IMR-90 (cell line): ENCODE measurements at regions not wholly inside any gene's neighbourhood (a gene's known extent, or its start where the extent isn't known, plus 50 kb on each side); places are given as distances from the start of the nearest gene placed in this dataset.

Source experiments
- ATAC-seq: fragments of 200-7000 bp; cut with Tn5 transposase; 2 replicates; pipeline ENCODE4 v1.9.1; 2020; ENCODE audit warnings: low read depth, mild to moderate bottlenecking, moderate library complexity
- BruUV-seq: library from RNA; stranded (reverse); fragments of 400-500 nt; replicated peaks from 2 replicates; lab custom pipeline; 2021; lab: Mats Ljungman, UMichigan
- CTCF ChIA-PET: fragments of 300-600 bp; formaldehyde crosslinking; extraction: SDS; loops from one replicate; lab custom pipeline; 2021; ENCODE audit warnings: antibody characterized with exemption; lab: Yijun Ruan, JAX
- POLR2A ChIA-PET: fragments of 300-600 bp; sonication (Branson Sonifier 250); formaldehyde crosslinking; loops from one replicate; lab custom pipeline; 2022; ENCODE audit warnings: antibody characterized with exemption; ENCODE audit not compliant: unreplicated experiment; lab: Charles Lee
- DNase-seq: peaks from one replicate; pipeline ENCODE4 v3.0.0; 2013
- H2AFZ ChIP-seq: replicated peaks from 2 replicates; pipeline ENCODE3; 2013; ENCODE audit warnings: low read length, mild to moderate bottlenecking; ENCODE audit not compliant: poor library complexity
- H2AK5ac ChIP-seq: 2 replicates; pipeline ENCODE4 v1.6.1; 2013; ENCODE audit warnings: low read depth, low read length, inconsistent platforms
- H2AK9ac ChIP-seq: replicated peaks from 2 replicates; pipeline ENCODE3; 2013; ENCODE audit warnings: mild to moderate bottlenecking, low read depth, low read length, moderate library complexity; ENCODE audit not compliant: poor library complexity
- H2BK120ac ChIP-seq: 2 replicates; pipeline ENCODE4 v1.6.1; 2013; ENCODE audit warnings: low read depth, low read length, inconsistent platforms
- H2BK15ac ChIP-seq: 3 replicates; pipeline ENCODE4 v1.6.1; 2013; ENCODE audit warnings: low read depth, low read length, inconsistent platforms
- H2BK20ac ChIP-seq: 2 replicates; pipeline ENCODE4 v1.6.1; 2013; ENCODE audit warnings: low read depth, mild to moderate bottlenecking, inconsistent platforms, low read length, moderate library complexity
- H2BK5ac ChIP-seq: 2 replicates; pipeline ENCODE4 v1.6.1; 2013; ENCODE audit warnings: mild to moderate bottlenecking, low read depth, low read length, inconsistent platforms; ENCODE audit not compliant: poor library complexity, severe bottlenecking
- H3K14ac ChIP-seq: replicated peaks from 2 replicates; pipeline ENCODE4 v1.6.1; 2013; ENCODE audit warnings: low read depth, low read length, inconsistent platforms
- H3K18ac ChIP-seq: 2 replicates; pipeline ENCODE4 v1.6.1; 2013; ENCODE audit warnings: low read depth, low read length, control low read depth
- H3K23ac ChIP-seq: 2 replicates; pipeline ENCODE4 v1.6.1; 2013; ENCODE audit warnings: low read depth, low read length, inconsistent platforms
- H3K27ac ChIP-seq: 2 replicates; pipeline ENCODE4 v1.5.1; 2013; ENCODE audit warnings: mild to moderate bottlenecking, control low read depth, low read length; ENCODE audit not compliant: insufficient read depth
- H3K27me3 ChIP-seq: 2 replicates; pipeline ENCODE4 v1.6.1; 2013; ENCODE audit warnings: low read length; ENCODE audit not compliant: control insufficient read depth, insufficient read depth
- H3K36me3 ChIP-seq: 2 replicates; pipeline ENCODE4 v1.6.1; 2013; ENCODE audit warnings: low read length, mixed read lengths; ENCODE audit not compliant: control insufficient read depth, insufficient read depth
- H3K4ac ChIP-seq: 2 replicates; pipeline ENCODE4 v1.6.1; 2013; ENCODE audit warnings: low read depth, low read length, inconsistent platforms
- H3K4me1 ChIP-seq: 2 replicates; pipeline ENCODE4 v1.6.1; 2013; ENCODE audit warnings: low read length, mixed read lengths; ENCODE audit not compliant: control insufficient read depth, insufficient read depth
- H3K4me2 ChIP-seq: 2 replicates; pipeline ENCODE4 v1.6.1; 2013; ENCODE audit warnings: low read depth, mild to moderate bottlenecking, control low read depth, low read length, moderate library complexity
- H3K4me3 ChIP-seq: 2 replicates; pipeline ENCODE4 v1.5.1; 2013; ENCODE audit warnings: low read depth, mild to moderate bottlenecking, control low read depth, low read length, moderate library complexity; ENCODE audit not compliant: insufficient read depth
- H3K56ac ChIP-seq: 2 replicates; pipeline ENCODE4 v1.6.1; 2013; ENCODE audit warnings: low read length, inconsistent platforms; ENCODE audit not compliant: insufficient read depth; ENCODE audit errors: extremely low read depth
- H3K79me1 ChIP-seq, 2 experiments: 2 replicates each; pipeline ENCODE4 v1.6.1; 2013; ENCODE audit warnings: low read length in 2 of 2, inconsistent platforms in 1 of 2, low read depth in 1 of 2
- H3K9ac ChIP-seq: 2 replicates; pipeline ENCODE4 v1.6.1; 2013; ENCODE audit warnings: low read depth, low read length, control low read depth
- H3K9me1 ChIP-seq: 2 replicates; pipeline ENCODE4 v1.6.1; 2013; ENCODE audit warnings: low read length, inconsistent platforms; ENCODE audit not compliant: insufficient read depth
- H3K9me3 ChIP-seq: 2 replicates; pipeline ENCODE4 v1.6.1; 2013; ENCODE audit warnings: low read length; ENCODE audit not compliant: control insufficient read depth, insufficient read depth
- H4K20me1 ChIP-seq: 2 replicates; pipeline ENCODE4 v1.6.1; 2013; ENCODE audit warnings: low read length, inconsistent platforms; ENCODE audit not compliant: insufficient read depth
- H4K5ac ChIP-seq: 2 replicates; pipeline ENCODE4 v1.6.1; 2013; ENCODE audit warnings: mild to moderate bottlenecking, low read depth, low read length, control low read depth
- H4K8ac ChIP-seq, 2 experiments: 2 replicates each; pipeline ENCODE4 v1.6.1; 2013; ENCODE audit warnings: low read depth in 2 of 2, low read length in 2 of 2, control low read depth in 1 of 2, inconsistent platforms in 1 of 2
- H4K91ac ChIP-seq: 2 replicates; pipeline ENCODE4 v1.6.1; 2013; ENCODE audit warnings: low read depth, low read length, inconsistent platforms; ENCODE audit not compliant: insufficient read depth
- CEBPB ChIP-seq: IDR thresholded peaks from 2 replicates; pipeline ENCODE4 v1.6.1; 2012; ENCODE audit warnings: low read depth, low read length, improper control_type of control experiment
- ELK1 ChIP-seq: fragments of 150-350 bp; IDR thresholded peaks from 2 replicates; pipeline ENCODE4 v1.6.1; 2016; ENCODE audit warnings: low read depth, mild to moderate bottlenecking, low read length, moderate library complexity, borderline replicate concordance
- FOS ChIP-seq: fragments of 150-350 bp; IDR thresholded peaks from 2 replicates; pipeline ENCODE4 v1.6.1; 2016; ENCODE audit warnings: low read depth, low read length
- RCOR1 ChIP-seq: IDR thresholded peaks from 2 replicates; pipeline ENCODE4 v1.6.1; 2012; ENCODE audit warnings: mild to moderate bottlenecking, low read length, improper control_type of control experiment; ENCODE audit not compliant: insufficient replicate concordance
- WGBS, 2 experiments: methylation state at CpG; one replicate each; pipeline versions ENCODE4 v1.1.5 to v1.1.7; 2013; ENCODE audit warnings: missing lambda C conversion rate in 2 of 2; ENCODE audit not compliant: insufficient read length in 1 of 2; ENCODE audit errors: extremely low coverage in 2 of 2; 5-methylcytosine and 5-hydroxymethylcytosine counted together
- dilution Hi-C: fragments of 300-500 bp; cut with HindIII; formaldehyde crosslinking; loops from one replicate; pipeline ENCODE4 v1.14.3; 2018; ENCODE audit warnings: low sequenced_read_pairs; ENCODE audit not compliant: unreplicated experiment
- in situ Hi-C: fragments of 300-500 bp; cut with MboI; formaldehyde crosslinking; loops from 3 replicates; pipeline ENCODE4 v1.14.3; 2019; ENCODE audit warnings: low sequenced_read_pairs, inconsistent platforms, mixed read lengths
- intact Hi-C: fragments of 100-400 bp; cut with micrococcal nuclease; formaldehyde crosslinking; loops from 2 replicates; pipeline ENCODE4 v1.10.0; 2022
- TF ChIP-seq, protein P1 (sequence below): fragments of 150-350 bp; IDR thresholded peaks from 2 replicates; pipeline ENCODE4 v1.6.1; 2017; ENCODE audit warnings: mild to moderate bottlenecking, antibody characterized with exemption, low read length, low read depth

- TF ChIP-seq RCOR1 (no peak), ELK1 (no peak), CEBPB (no peak), FOS (no peak)
- TF ChIP-seq, protein P1, sequence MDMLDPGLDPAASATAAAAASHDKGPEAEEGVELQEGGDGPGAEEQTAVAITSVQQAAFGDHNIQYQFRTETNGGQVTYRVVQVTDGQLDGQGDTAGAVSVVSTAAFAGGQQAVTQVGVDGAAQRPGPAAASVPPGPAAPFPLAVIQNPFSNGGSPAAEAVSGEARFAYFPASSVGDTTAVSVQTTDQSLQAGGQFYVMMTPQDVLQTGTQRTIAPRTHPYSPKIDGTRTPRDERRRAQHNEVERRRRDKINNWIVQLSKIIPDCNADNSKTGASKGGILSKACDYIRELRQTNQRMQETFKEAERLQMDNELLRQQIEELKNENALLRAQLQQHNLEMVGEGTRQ, result no peak
- no peak overlapping the region for H2BK5ac ChIP-seq
- H2AK5ac ChIP-seq, result no peak overlapping the region
- no peak overlapping the region for H3K9ac ChIP-seq
- no peaks in the 10 kb centered on the region for H3K79me1 ChIP-seq
- H3K9me3 ChIP-seq, result peaks cover 8% of the 10 kb centered on the region
- ChIA-PET CTCF (no interaction called here), POLR2A (no interaction called here)
- no peaks in the 10 kb centered on the region for H3K9me1 ChIP-seq
- no peak overlapping the region for H3K56ac ChIP-seq
- no peak overlapping the region for H2AFZ ChIP-seq
- H2BK20ac ChIP-seq, result no peak overlapping the region
- no peak overlapping the region for H3K4me3 ChIP-seq
- DNase-seq, result no peak
- H4K5ac ChIP-seq, result no peak overlapping the region
- WGBS, 2 experiments, result no CpG with 5 or more reads among the region's 2 CpGs
- H4K91ac ChIP-seq, result no peak overlapping the region
- no peak overlapping the region for H3K4me2 ChIP-seq
- no peak for ATAC-seq
- no peak overlapping the region for H2BK15ac ChIP-seq
- no peak overlapping the region for H3K14ac ChIP-seq
- H4K8ac ChIP-seq, result no peak overlapping the region
- no peak overlapping the region for H3K4ac ChIP-seq
- dilution Hi-C loops, result no loop called here
- H3K23ac ChIP-seq, result no peak overlapping the region
- H3K27ac ChIP-seq, result no peak overlapping the region
- no peaks in the 10 kb centered on the region for H4K20me1 ChIP-seq
- H3K27me3 ChIP-seq, result no peaks in the 10 kb centered on the region
- no TSS peak for BruUV-seq
- no peaks in the 10 kb centered on the region for H3K36me3 ChIP-seq
- in situ Hi-C loops, result no loop called here
- H3K4me1 ChIP-seq, result no peaks in the 10 kb centered on the region
- intact Hi-C loops, result no loop called here
- no peak overlapping the region for H2AK9ac ChIP-seq
- H3K18ac ChIP-seq, result no peak overlapping the region
- H2BK120ac ChIP-seq, result no peak overlapping the region
Measured at GRCh38 chr10:23829556-23829955, 379.4 kb upstream of the KIAA1217 start.
